ENCODE measurements at regions not wholly inside any gene's neighbourhood (a gene's known extent, or its start where the extent isn't known, plus 50 kb on each side); places are given as distances from the start of the nearest gene placed in this dataset.
A peak's percentile ranks its signal among the peaks of the same experiment; 100 is the strongest.

- H3K27ac ChIP-seq: no peak overlapping the region
- no peak for DNase-seq
- no peaks in the 10 kb centered on the region for H3K36me3 ChIP-seq
- no peaks in the 10 kb centered on the region for H3K9me3 ChIP-seq
- TF ChIP-seq EP300 (IDR thresholded peaks at IDR 0.05) (no peak), POLR2A (IDR thresholded peaks at IDR 0.05) (no peak), POLR2AphosphoS5 (IDR thresholded peaks at IDR 0.05) (no peak), CTCF (IDR thresholded peaks at IDR 0.05) (no peak)
- no peaks in the 10 kb centered on the region for H3K4me1 ChIP-seq
- intact Hi-C loops (cut with DNase I; ENCODE audit: low total_unique reads): no loop called here
- 94 to 100% (median 97%) methylated on average over 1 of the region's 1 CpG for WGBS, 5 donors
- H3K27me3 ChIP-seq: peaks cover 0 to 6% (median 0%) of the 10 kb centered on the region in 3 donors
- no peak overlapping the region for H3K4me3 ChIP-seq
Measured at GRCh38 chr1:200230671-200231070, 179.2 kb downstream of the ZNF281 start.

- Histone ChIP-seq H3K9me3 (no peaks in the 10 kb centered on the region), H3K27me3 (peaks cover 0 to 6% (median 0%) of the 10 kb centered on the region in 3 donors), H3K36me3 (no peaks in the 10 kb centered on the region), H3K27ac (no peak overlapping the region), H3K4me1 (no peaks in the 10 kb centered on the region), H3K4me3 (no peak overlapping the region)
- intact Hi-C loops (cut with DNase I; ENCODE audit: low total_unique reads): no loop called here
- 69 to 86% (median 80%) methylated on average over 4 of the region's 4 CpGs for WGBS, 5 donors
- no peak for TF ChIP-seq EP300 (IDR thresholded peaks at IDR 0.05)
- no peak for TF ChIP-seq POLR2A (IDR thresholded peaks at IDR 0.05)
- TF ChIP-seq POLR2AphosphoS5 (IDR thresholded peaks at IDR 0.05): no peak
- no peak for TF ChIP-seq CTCF (IDR thresholded peaks at IDR 0.05)
- no peak for DNase-seq
Measured at GRCh38 chr1:200228486-200228885, 181.3 kb downstream of the ZNF281 start.

GRCh38 chr1:200228081-200228480, 181.8 kb downstream of the ZNF281 start:
- intact Hi-C loops (cut with DNase I; ENCODE audit: low total_unique reads): no loop called here
- Histone ChIP-seq H3K27ac (no peak overlapping the region), H3K9me3 (no peaks in the 10 kb centered on the region), H3K4me3 (no peak overlapping the region), H3K36me3 (no peaks in the 10 kb centered on the region), H3K27me3 (peaks cover 0 to 6% (median 0%) of the 10 kb centered on the region in 3 donors), H3K4me1 (no peaks in the 10 kb centered on the region)
- DNase-seq: peak in 1 of 2 donors; percentile 17
- no peak for TF ChIP-seq POLR2A (IDR thresholded peaks at IDR 0.05)
- TF ChIP-seq EP300 (IDR thresholded peaks at IDR 0.05): no peak
- TF ChIP-seq CTCF (IDR thresholded peaks at IDR 0.05): no peak
- TF ChIP-seq POLR2AphosphoS5 (IDR thresholded peaks at IDR 0.05): no peak
- WGBS, 5 donors: 41 to 53% (median 46%) methylated on average over 6 of the region's 6 CpGs
